Fibroblast of lung (primary cell): ENCODE measurements at regions not wholly inside any gene's neighbourhood (a gene's known extent, or its start where the extent isn't known, plus 50 kb on each side); places are given as distances from the start of the nearest gene placed in this dataset.

Experiments
- DNase-seq, 2 donors: peaks; one replicate each; pipeline versions ENCODE4 v3.0.0 to v3.0.0-alpha.2; 2010; ENCODE audit warnings: low read depth in 2 of 2
- H2AFZ ChIP-seq: 2 replicates; pipeline ENCODE4 v1.5.1; 2012; ENCODE audit warnings: low read length, control low read depth, inconsistent platforms
- H3K27ac ChIP-seq: 2 replicates; pipeline ENCODE4 v1.5.1; 2011; ENCODE audit warnings: low read length, control low read depth; ENCODE audit not compliant: insufficient read depth
- H3K27me3 ChIP-seq: 2 replicates; pipeline ENCODE4 v1.5.1; 2011; ENCODE audit warnings: mild to moderate bottlenecking, low read length; ENCODE audit not compliant: control insufficient read depth, insufficient read depth
- H3K36me3 ChIP-seq: 2 replicates; pipeline ENCODE4 v1.5.1; 2011; ENCODE audit warnings: low read length; ENCODE audit not compliant: control insufficient read depth, insufficient read depth
- H3K4me1 ChIP-seq: 2 replicates; pipeline ENCODE4 v1.5.1; 2011; ENCODE audit warnings: low read length; ENCODE audit not compliant: control insufficient read depth, insufficient read depth; ENCODE audit errors: extremely low read depth
- H3K4me2 ChIP-seq: 2 replicates; pipeline ENCODE4 v1.5.1; 2011; ENCODE audit warnings: low read length, control low read depth; ENCODE audit not compliant: insufficient read depth; ENCODE audit errors: extremely low read depth
- H3K4me3 ChIP-seq, 4 experiments: fragments of 200-600 bp in 1 of 4; sonication (generic) in 1 of 4; replicated peaks in 1 of 4; 2 replicates each; pipeline ENCODE4 v1.5.1; 2011 to 2016; ENCODE audit warnings: low read length in 4 of 4, low read depth in 3 of 4, mild to moderate bottlenecking in 3 of 4, control low read depth in 2 of 4, inconsistent platforms in 1 of 4, mixed read lengths in 1 of 4; ENCODE audit not compliant: insufficient read depth in 1 of 4; ENCODE audit errors: control extremely low read depth in 1 of 4
- H3K79me2 ChIP-seq: 2 replicates; pipeline ENCODE4 v1.5.1; 2012; ENCODE audit warnings: mild to moderate bottlenecking, low read length, inconsistent platforms; ENCODE audit not compliant: control insufficient read depth, insufficient read depth
- H3K9ac ChIP-seq: 2 replicates; pipeline ENCODE4 v1.5.1; 2011; ENCODE audit warnings: mild to moderate bottlenecking, low read length, control low read depth; ENCODE audit not compliant: insufficient read depth
- H3K9me3 ChIP-seq: 2 replicates; pipeline ENCODE4 v1.5.1; 2012; ENCODE audit warnings: low read depth, low read length; ENCODE audit not compliant: control insufficient read depth, insufficient read depth
- H4K20me1 ChIP-seq: 2 replicates; pipeline ENCODE4 v1.5.1; 2011; ENCODE audit warnings: low read length; ENCODE audit not compliant: control insufficient read depth, insufficient read depth; ENCODE audit errors: extremely low read depth
- CTCF ChIP-seq, 2 donors: IDR thresholded peaks in 1 of 2; conservative IDR thresholded peaks in 1 of 2; 1 replicate in 1 of 2; 2 replicates in 1 of 2; pipeline ENCODE4 v1.5.1; 2011 to 2012; ENCODE audit warnings: low read length in 2 of 2, control low read depth in 1 of 2, inconsistent platforms in 1 of 2, low read depth in 1 of 2, mild to moderate bottlenecking in 1 of 2
- EZH2 ChIP-seq: IDR thresholded peaks from 2 replicates; pipeline ENCODE4 v1.5.1; 2012; ENCODE audit warnings: low read length, control low read depth, mild to moderate bottlenecking; ENCODE audit errors: missing control alignments

GRCh38 chr4:38601244-38601915 lies 62.6 kb upstream of the KLF3 start:
- no peak for TF ChIP-seq CTCF (conservative IDR thresholded peaks at IDR 0.05 in 1 of 2, IDR thresholded peaks at IDR 0.05 in 1 of 2; ENCODE audit: low read depth in 1 of 2, low read length in 2 of 2)
- TF ChIP-seq EZH2: no peak

GRCh38 chr4:38601916-38602291 lies 62.1 kb upstream of the KLF3 start:
- TF ChIP-seq CTCF (conservative IDR thresholded peaks at IDR 0.05 in 1 of 2, IDR thresholded peaks at IDR 0.05 in 1 of 2; ENCODE audit: low read depth in 1 of 2, low read length in 2 of 2) (no peak), EZH2 (no peak)
- H2AFZ ChIP-seq: no peak overlapping the region
- H3K27ac ChIP-seq: no peak overlapping the region
- H3K4me3 ChIP-seq: no peak overlapping the region
- H3K36me3 ChIP-seq: no peaks in the 10 kb centered on the region
- no peaks in the 10 kb centered on the region for H3K9me3 ChIP-seq
- H4K20me1 ChIP-seq: no peaks in the 10 kb centered on the region
- H3K9ac ChIP-seq: no peak overlapping the region
- H3K4me2 ChIP-seq: no peak overlapping the region
- H3K27me3 ChIP-seq: peaks cover 2% of the 10 kb centered on the region
- H3K79me2 ChIP-seq: no peaks in the 10 kb centered on the region
- no peaks in the 10 kb centered on the region for H3K4me1 ChIP-seq
- DNase-seq: no peak

More at GRCh38 chr4:38601244-38601915, 62.6 kb upstream of the KLF3 start:
- peaks cover under 1% of the 10 kb centered on the region for H3K27me3 ChIP-seq
- H4K20me1 ChIP-seq: no peaks in the 10 kb centered on the region
- H3K9me3 ChIP-seq: no peaks in the 10 kb centered on the region
- H3K4me1 ChIP-seq: no peaks in the 10 kb centered on the region
- no peak overlapping the region for H2AFZ ChIP-seq
- H3K36me3 ChIP-seq: no peaks in the 10 kb centered on the region
- H3K27ac ChIP-seq: no peak overlapping the region
- H3K4me2 ChIP-seq: no peak overlapping the region
- no peaks in the 10 kb centered on the region for H3K79me2 ChIP-seq
- DNase-seq: peak; percentile 65 to 72
- H3K9ac ChIP-seq: no peak overlapping the region
- no peak overlapping the region for H3K4me3 ChIP-seq

- no peak overlapping the region for H3K4me2 ChIP-seq
- TF ChIP-seq CTCF (conservative IDR thresholded peaks at IDR 0.05 in 1 of 2, IDR thresholded peaks at IDR 0.05 in 1 of 2; ENCODE audit: low read depth in 1 of 2, low read length in 2 of 2): no peak
- no peaks in the 10 kb centered on the region for H3K4me1 ChIP-seq
- H3K27ac ChIP-seq: no peak overlapping the region
- H3K79me2 ChIP-seq: no peaks in the 10 kb centered on the region
- H3K9ac ChIP-seq: no peak overlapping the region
- no peak for DNase-seq
- no peaks in the 10 kb centered on the region for H3K36me3 ChIP-seq
- no peak overlapping the region for H2AFZ ChIP-seq
- H3K4me3 ChIP-seq: no peak overlapping the region
- H4K20me1 ChIP-seq: no peaks in the 10 kb centered on the region
- no peaks in the 10 kb centered on the region for H3K9me3 ChIP-seq
- H3K27me3 ChIP-seq: peaks cover 2% of the 10 kb centered on the region
Measured at GRCh38 chr4:38603652-38604051, 60.3 kb upstream of the KLF3 start.
